GM19324 (cell line): ENCODE measurements at regions not wholly inside any gene's neighbourhood (a gene's known extent, or its start where the extent isn't known, plus 50 kb on each side); places are given as distances from the start of the nearest gene placed in this dataset.

Experiments
- ATAC-seq: cut with Tn5 transposase; IDR thresholded peaks from one replicate; pipeline ENCODE4 v1.9.1; 2021; ENCODE audit warnings: mild to moderate bottlenecking, moderate library complexity; ENCODE audit not compliant: unreplicated experiment, low FRiP score

DNA sequence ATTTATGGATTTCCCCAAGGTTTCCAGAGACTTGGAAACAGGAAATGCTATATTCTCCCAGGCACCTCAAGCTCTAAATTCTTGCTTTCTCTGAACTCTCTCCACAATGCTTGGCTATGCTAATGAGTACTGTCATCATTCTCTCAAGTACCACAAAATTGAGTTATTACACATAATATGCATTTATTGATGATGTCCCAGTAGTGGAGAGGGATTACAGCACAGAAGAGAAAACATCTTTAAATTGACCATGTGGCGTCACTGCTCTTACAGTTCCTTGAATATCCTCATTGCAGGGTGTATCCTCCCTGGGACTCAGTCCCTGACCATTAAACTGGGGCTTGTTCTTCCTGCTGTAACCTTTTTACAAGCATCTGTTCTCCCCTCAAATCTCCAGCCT, 681.1 kb upstream of the FANCL start:
- no peak for ATAC-seq

DNA sequence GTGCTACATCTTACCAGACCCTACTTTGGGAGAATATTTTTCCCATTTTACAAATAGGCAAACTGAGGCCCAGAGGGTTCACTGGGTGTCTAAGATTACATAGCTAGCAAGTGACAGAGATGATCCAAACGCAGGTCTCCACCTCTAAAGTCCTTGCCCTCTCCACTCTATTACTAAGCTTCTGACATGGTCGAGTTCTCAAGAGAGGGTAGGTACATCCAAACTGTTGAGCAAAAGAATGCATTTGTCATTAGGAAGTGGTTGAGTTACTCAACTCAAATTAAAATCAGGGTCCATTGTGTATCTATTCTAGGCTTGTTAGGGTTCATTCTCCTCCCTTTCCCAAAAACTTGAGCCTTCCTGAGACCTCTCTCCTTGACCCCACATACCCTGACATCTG, 680.6 kb upstream of the FANCL start:
- no peak for ATAC-seq

DNA sequence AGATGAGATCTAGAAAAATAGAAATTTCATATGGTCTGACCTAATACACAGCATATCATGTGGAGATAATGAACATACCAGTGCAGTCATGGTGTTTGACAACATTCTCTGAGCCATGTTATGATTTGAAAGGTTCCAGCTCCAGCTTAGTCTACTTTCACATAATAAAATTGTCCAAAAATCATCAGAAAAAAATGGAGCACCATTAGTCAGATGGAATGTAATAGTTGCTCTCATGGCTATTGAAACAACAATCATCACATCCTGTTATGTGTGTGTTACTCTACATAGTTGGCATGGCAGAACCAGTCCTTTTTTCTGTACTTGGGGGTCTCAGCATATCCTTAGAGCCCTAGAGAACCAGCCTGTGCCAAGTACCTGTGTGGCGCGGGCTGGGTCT, 678.9 kb upstream of the FANCL start:
- ATAC-seq, result no peak

DNA sequence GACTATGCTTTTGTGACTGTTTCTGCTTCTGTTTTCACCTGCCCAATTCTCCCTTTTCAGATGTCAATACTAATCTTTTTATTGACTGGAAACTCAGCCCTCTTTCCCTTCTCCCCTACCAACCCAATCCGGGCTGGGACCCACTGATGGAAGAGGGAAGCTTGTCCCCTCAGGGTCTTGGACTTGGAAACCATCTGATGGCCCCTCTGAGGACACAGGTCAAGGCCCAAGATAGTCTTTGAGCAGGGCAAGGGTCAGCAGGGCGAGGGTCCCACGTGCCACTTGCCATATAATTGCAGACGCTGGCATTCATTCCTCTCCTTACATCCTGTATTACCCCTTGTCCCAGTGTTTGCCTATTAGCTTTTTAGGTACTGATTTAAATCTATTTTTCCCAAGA, 678.2 kb upstream of the FANCL start:
- no peak for ATAC-seq

DNA sequence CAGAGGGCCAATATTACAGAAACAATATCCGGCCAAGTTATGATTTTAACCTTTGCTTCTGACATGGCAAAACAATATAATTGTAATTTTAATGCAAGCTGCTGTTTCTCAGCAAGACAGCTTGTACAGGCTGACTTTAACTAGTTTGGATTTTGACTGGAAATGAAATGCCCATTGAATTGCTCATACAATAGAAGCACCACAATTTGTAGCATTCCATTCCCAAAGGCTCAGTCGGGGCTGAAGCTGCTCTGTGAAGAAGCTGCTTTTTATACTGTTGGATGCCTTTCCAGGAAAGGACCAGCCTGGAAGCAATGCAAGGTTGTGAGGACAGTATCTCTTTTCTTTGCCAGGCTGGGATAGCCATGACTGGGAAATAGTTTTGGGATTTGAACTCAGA, 677.0 kb upstream of the FANCL start:
- ATAC-seq, result no peak

DNA sequence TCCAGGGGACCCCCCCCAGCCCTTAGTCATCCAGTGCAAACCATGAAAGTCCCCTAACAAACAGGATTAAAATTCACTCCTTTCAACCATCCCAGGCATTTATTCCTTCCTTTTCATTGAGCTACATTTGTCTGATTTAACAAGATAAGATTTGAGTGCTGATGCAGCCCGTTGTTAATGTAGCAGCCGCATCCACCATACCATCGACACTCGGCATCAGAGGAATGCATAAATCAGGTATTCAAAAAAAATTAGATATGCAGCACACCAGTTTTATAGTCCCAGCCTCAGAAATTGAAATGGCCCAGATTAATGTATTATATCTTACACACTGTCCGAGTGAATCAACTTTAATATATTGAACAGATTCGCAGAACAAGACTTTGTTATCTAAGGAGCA, 676.5 kb upstream of the FANCL start:
- ATAC-seq, result no peak

DNA sequence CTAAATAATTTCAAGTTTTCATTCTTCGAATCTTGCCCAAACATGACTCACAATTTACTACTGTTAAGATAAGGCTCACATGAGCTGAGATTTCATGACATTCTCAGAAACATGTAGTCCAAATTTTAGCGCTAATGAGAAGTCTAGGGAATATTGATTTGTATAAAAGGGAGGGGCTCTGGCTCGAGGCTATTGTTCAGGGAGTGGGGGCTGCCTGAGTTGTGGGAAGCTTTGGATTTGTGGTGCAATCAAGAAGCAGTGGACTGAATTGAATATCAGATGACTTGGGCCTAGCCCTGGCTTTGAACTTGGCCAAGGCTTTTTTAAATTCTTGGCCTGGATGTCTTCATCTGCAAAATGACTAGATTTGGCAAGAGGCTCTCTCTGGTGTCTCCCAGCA, 674.9 kb upstream of the FANCL start:
- no peak for ATAC-seq

DNA sequence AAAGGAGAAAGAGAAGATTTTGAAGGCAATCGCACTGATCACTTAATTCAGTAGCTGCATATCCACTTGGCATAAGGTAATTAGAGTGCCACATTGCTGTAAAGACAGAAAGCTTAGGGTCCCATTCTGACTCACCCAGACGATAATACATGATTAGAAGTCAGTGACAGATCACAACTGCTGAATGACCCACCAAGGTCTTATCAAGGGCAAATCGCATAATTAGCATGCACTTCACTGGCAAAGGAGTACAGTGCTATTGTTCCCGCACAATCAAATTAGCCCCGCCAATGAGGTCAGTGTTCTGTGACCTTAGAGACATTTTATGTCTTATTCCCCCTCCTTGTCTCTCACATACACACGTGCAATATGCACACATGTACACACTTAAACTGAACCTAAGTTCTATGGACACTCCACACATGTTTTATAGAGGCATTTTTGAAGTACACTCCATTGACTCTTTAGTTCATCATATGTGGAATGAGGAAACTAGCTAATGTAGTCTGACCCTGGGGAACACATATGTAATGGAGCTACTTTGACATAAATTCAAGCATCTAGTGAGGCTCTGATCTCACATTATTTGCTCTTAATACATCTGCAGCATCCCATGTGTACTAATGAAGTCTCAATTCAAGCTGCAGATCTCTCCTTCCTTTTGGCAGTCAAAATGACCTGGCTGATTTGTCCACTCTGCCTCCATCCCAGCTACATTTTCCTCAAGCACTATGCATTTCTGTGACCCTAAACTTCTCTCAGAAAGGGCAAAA, 673.8 kb upstream of the FANCL start:
- no peak for ATAC-seq

DNA sequence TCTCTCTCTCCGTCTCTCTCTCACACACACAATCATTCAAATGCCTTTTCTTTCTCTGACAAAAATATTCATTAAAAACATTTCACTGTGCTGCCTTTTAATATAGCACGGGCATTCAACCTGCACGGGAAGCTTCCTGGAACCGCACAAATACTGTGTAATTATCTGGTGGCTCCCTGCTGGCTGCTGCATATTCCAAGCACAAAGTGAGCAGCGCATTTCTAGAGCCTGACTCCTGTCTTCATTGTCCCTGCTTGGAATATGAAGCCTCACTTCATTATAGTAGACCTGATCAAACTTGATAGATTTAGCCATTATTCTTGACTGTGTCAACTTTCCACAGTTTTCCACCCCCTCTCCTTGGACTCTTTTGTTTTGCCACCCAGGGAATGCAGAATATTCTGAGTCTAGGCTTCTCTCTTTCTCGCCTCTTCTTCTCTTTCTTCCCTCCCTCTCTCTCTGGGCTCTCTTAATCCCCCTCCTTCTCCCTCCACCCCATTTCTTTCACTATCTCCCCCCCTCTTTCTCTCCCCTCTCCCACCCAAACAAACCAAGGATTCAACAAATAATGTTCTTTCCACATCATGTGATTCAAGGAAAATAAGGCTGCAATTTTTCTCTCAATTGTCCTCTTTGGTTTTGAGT, 672.1 kb upstream of the FANCL start:
- no peak for ATAC-seq

DNA sequence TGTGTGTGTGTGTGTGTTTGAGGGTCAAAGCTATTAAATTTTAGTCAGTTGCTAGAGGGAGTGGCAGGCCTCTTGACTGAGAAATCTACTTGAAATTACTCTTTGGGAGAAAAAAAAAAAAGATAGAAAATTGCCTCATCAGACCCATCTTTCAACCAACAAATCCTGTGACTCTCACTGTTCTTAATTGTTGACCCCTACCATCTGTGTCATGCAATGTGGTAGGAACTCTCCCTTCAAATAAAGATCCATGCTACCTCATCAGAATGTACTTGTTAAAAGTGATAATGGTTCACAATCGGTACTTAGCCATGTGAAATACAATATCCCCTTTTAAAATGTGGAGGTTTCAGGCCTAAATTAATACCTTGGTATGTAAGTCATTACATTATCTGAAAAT, 670.8 kb upstream of the FANCL start:
- ATAC-seq, result no peak

DNA sequence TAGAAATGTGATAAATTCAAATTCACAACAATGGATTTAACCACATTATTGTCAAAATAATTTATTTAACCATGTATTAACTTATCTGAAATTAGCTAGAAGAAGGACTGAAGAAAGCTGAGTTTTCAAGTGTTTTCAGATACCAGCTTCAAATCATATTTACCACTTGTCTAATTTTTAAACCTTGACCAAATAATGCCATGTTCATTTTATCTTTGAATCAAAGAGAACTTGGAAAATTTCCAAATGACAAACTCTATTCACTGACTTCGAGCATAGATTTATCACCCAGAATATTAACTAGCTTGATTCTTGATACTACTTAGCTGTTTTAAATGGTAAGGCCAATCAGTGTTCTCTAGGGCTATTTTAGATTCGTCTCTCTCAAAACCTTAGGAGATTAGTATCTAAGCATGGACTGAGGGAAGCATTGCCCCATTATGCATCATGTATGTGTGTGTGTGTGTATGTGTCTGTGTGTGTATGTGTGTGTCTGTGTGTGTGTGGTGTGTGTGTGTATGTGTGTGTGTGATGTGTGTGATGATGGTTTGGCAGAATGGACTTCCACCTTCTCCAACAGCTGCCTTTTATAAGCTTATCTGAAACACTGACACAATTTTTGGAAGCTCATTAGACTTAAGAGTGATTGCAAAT, 667.5 kb upstream of the FANCL start:
- no peak for ATAC-seq

DNA sequence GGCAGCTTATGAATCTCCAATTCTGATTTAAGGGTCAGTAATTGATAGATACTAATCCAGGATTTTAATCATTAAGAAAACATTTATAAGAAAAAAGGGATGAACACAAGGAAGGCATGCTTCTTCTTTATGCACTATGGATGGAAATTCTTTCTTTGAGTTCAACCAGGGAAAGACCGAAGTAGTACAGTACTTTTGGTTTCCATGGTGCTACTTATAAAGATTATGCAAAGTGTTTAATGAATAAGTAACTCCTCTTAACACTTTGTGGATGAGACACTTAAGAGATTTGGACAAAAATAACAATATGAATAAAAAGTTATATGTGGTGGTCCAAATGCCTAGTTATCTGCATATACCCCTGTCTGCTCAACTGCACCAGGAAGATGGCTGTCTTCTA, 666.5 kb upstream of the FANCL start:
- no peak for ATAC-seq

DNA sequence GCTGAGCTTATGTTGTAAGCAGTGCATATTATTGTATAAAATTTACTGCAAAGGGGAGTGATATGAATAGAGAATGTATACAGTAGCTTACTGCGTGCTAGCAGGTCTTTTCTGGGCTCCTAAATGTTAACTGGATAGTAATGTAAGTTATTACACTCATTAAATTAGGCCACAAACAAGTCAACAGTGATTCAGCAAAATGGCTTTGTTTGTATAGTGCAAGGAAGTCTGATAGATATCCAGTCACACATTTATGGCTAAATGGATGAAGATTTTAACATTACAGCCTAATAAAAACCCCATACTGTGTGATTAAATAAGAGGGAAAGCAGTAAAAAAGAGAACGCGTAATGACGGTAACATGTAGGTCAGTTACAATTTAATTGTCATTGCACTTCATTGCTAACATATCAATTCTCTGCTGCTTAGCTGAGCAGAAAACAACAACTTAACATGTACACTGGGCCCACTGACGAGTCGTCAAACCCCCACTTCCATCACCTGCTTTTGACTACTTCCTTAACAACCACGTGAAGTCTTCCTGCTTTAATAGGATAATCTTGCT, 665.0 kb upstream of the FANCL start:
- no peak for ATAC-seq

DNA sequence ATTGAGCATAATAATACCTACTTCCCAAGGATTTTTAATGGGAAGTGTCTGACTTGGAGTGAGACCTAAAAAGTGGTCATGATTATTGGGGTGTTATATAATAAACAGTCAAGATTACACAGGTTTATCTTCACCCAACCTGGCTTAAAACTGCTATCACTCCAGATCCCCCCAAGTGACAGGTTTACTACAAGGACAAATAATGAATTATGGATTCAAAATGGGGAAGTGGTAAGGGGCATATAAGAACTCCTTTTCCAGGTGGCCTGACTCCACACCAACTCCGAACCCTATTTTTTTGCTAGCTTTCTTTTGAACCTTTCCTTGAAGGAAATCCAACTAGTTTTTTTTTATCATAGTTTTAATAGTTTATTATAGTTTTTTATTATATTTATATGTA, 663.0 kb upstream of the FANCL start:
- no peak for ATAC-seq

DNA sequence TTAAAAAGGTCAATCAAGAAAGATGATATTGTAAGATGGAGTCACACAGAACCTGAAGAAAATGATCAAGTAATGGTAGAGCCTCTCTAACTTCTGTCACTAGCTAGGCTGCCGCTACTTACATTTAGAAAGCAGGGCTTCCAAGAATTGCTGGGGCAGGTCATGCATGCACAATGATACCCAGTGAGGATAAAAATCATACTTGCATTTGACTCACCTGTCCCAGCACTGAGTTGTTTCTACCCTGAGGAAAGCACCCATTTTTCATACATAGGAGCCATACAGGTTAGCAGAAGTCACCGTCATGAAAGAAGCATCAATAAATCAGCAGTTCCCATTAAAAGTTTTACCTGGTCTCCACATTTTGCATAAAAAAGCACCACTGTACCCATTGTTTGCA, 662.3 kb upstream of the FANCL start:
- no peak for ATAC-seq

DNA sequence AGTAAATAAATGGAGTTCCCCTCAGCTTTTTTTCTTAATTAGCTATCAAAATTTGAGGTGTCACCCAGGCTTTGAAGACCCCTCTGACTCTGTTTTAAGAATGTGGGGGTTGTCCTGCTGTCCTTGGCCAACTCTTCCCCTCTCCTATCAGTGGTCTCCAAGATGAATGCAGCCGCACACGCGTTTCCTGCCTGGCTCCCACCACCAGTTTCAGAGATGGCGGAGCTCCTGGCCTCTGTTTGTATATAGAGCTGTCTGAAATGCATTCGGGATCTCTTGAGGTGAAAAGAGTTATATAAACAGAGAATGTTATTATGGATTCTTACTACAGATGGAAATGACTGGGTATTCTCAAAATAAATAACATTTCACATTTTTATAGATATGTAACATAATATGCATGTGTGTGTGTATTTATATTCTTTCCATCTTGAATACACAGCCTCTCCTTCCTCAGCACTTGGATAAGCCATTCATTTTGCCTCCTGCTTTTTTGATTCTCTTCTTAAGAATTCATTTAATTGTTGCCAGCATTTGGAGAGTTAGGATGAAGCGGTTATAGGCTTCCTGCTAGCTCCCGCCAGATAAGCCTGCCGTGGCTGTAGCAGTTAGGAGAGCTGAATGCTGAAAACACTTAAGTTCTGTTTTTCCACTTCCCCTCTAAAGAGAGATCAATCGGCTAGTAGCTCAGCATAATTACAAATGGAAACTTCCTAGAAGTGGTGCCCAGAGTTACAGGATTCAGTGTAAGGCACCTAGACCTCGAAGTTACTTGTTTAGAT, 659.3 kb upstream of the FANCL start:
- no peak for ATAC-seq

DNA sequence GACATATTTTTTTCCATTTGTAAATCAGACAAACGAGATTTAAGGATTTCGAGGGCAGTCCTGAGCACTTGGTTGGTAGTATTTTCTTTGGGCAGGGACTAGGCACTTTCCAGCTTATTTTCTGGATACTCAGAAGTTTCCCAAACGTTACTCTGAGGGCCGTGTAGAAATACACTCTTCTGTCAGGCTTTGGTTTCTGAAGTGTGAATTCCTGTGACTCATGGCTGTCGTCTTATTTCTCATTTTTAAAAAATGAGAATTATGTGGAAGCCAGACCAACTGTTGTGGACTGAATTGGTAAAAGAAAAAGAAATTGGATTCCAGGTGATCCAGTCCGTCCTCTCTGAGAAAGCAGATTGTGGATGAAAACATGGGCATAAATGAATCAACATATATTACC, 658.6 kb upstream of the FANCL start:
- ATAC-seq, result no peak

DNA sequence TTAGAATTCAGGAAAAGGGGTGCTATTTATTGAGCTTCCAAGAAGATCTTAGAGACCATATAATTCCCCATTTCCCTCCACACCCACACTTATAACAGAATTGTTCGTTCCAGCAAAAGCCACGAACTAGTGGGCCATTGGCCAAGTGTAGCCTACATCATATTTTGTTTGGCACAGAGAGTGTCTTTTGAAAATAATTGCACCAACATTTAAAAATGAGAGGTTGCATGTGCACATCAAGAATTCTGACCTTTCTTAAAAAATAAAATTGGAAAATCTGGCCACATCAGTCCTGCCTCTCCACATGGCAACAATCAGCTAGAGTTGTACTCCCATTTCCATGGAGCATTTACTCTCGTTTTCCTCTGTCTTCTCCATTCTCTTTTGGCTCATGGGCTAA, 655.5 kb upstream of the FANCL start:
- no peak for ATAC-seq

DNA sequence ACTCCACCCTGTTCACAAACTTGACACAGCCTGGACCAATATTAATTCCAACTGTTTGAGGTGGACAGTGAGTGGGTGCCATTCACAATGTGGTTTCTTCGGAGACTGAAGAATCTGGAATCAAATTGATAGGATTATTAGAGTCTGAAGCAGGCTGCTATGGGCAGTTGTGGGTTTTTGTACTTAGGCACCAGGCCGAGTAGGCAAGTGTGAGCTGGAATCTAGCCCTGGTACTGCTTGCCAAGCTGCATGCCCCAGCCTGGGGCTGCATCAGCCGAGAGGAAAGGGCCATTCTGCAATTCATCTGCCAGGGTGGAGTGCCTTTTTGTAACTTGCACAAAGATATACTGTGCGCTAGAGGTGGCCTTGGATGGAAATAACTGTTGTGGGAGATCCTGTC, 654.7 kb upstream of the FANCL start:
- no peak for ATAC-seq

DNA sequence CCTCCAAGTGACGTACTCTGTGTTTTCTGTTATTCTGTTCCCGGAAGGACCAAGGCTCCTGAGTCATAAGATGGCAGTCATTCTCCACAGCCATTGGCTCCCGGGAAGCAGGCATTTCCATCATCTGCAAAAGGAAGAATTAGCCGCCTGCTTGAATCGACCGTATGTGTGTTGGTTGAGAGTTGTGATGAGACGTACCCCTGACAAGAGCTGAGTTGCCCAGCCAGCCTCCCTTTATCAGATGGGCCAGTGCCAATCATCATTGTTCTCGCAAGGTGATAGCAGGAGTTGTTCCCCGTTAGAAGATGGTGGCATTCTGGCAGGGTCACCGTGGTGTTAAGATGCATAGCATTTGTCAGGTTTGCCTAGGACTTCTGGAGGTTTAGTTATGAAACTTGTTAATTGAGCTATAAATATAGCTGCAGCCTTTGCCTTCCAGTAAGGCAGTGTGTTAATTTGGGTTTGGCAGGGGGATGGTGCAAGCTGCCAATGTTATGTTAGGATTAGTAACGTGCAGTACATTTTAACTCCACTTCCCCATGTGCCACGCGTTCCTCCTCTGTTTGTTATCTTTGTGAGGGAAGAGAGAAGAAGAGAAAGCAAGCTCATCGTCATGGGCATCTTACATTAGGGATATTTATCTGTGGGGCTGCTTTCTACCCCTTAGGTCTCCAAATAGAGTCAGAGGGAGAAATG, 652.7 kb upstream of the FANCL start:
- no peak for ATAC-seq
